Keratinocyte (primary cell): ENCODE measurements at regions not wholly inside any gene's neighbourhood (a gene's known extent, or its start where the extent isn't known, plus 50 kb on each side); places are given as distances from the start of the nearest gene placed in this dataset.

Experiments used
- DNase-seq: peaks from one replicate; pipeline ENCODE4 v3.0.0-alpha.2; 2011; ENCODE audit warnings: low read depth, missing footprints, low spot score
- FAIRE-seq: peaks from 2 replicates; lab custom pipeline; 2011; peaks lifted over from hg19 to GRCh38; lab: Jason Lieb, UNC
- H2AFZ ChIP-seq: 2 replicates; pipeline ENCODE4 v1.6.0; 2012; ENCODE audit warnings: low read length, control low read depth, inconsistent platforms; ENCODE audit not compliant: control insufficient read depth
- H3K27ac ChIP-seq: 2 replicates; pipeline ENCODE4 v1.5.1; 2011; ENCODE audit warnings: low read length; ENCODE audit not compliant: control insufficient read depth, insufficient read depth
- H3K27me3 ChIP-seq: 3 replicates; pipeline ENCODE4 v1.6.0; 2011; ENCODE audit warnings: low read length; ENCODE audit not compliant: control insufficient read depth, insufficient read depth; ENCODE audit errors: extremely low read depth
- H3K36me3 ChIP-seq, 2 experiments: 2 replicates in 1 of 2; 3 replicates in 1 of 2; pipeline ENCODE4 v1.5.1; 2011; ENCODE audit warnings: low read length in 2 of 2, mild to moderate bottlenecking in 1 of 2; ENCODE audit not compliant: control insufficient read depth in 2 of 2, insufficient read depth in 2 of 2; ENCODE audit errors: extremely low read depth in 1 of 2
- H3K4me1 ChIP-seq: 3 replicates; pipeline ENCODE4 v1.5.1; 2011; ENCODE audit warnings: low read length; ENCODE audit not compliant: control insufficient read depth, insufficient read depth; ENCODE audit errors: extremely low read depth
- H3K4me2 ChIP-seq: 3 replicates; pipeline ENCODE4 v1.6.0; 2011; ENCODE audit warnings: low read depth, low read length; ENCODE audit not compliant: control insufficient read depth, insufficient read depth; ENCODE audit errors: extremely low read depth
- H3K4me3 ChIP-seq, 3 experiments: fragments of 200-600 bp in 1 of 3; sonication (generic) in 1 of 3; 2 replicates in 2 of 3; 3 replicates in 1 of 3; pipeline ENCODE4 v1.5.1; 2011 to 2016; ENCODE audit warnings: low read length in 3 of 3, mild to moderate bottlenecking in 3 of 3, control low read depth in 2 of 3, inconsistent platforms in 1 of 3, low read depth in 1 of 3, mixed read lengths in 1 of 3, mixed run types in 1 of 3, moderate library complexity in 1 of 3; ENCODE audit not compliant: control insufficient read depth in 2 of 3, insufficient read depth in 2 of 3; ENCODE audit errors: extremely low read depth in 1 of 3
- H3K79me2 ChIP-seq: 2 replicates; pipeline ENCODE4 v1.6.0; 2012; ENCODE audit warnings: low read length; ENCODE audit not compliant: control insufficient read depth, insufficient read depth
- H3K9ac ChIP-seq: 3 replicates; pipeline ENCODE4 v1.6.0; 2011; ENCODE audit warnings: low read length; ENCODE audit not compliant: control insufficient read depth, insufficient read depth; ENCODE audit errors: extremely low read depth
- H3K9me1 ChIP-seq: 3 replicates; pipeline ENCODE4 v1.6.0; 2011; ENCODE audit warnings: low read length; ENCODE audit not compliant: control insufficient read depth, insufficient read depth; ENCODE audit errors: extremely low read depth
- H3K9me3 ChIP-seq: 2 replicates; pipeline ENCODE4 v1.5.1; 2012; ENCODE audit warnings: low read depth, low read length; ENCODE audit not compliant: control insufficient read depth
- H4K20me1 ChIP-seq: 3 replicates; pipeline ENCODE4 v1.6.0; 2011; ENCODE audit warnings: low read length; ENCODE audit not compliant: control insufficient read depth, insufficient read depth; ENCODE audit errors: extremely low read depth
- EZH2 ChIP-seq: IDR thresholded peaks from one replicate; pipeline ENCODE4 v1.6.1; 2012; ENCODE audit warnings: inconsistent platforms, mild to moderate bottlenecking, low read length, moderate library complexity
- dilution Hi-C: fragments of 300-500 bp; cut with MboI; formaldehyde crosslinking; loops from one replicate; pipeline ENCODE4 v1.7.0; 2020; ENCODE audit warnings: low sequenced_read_pairs; ENCODE audit not compliant: extremely low pct_ligation_motif_present
- TF ChIP-seq, protein P1 (sequence below), 3 experiments: IDR thresholded peaks in 1 of 3; conservative IDR thresholded peaks in 1 of 3; optimal IDR thresholded peaks in 1 of 3; 2 replicates in 2 of 3; 3 replicates in 1 of 3; pipeline versions ENCODE3 to v1.5.1; 2011; ENCODE audit warnings: low read length in 3 of 3, mild to moderate bottlenecking in 3 of 3, moderate library complexity in 2 of 3, control low read depth in 1 of 3, inconsistent platforms in 1 of 3; ENCODE audit not compliant: insufficient read depth in 2 of 3; ENCODE audit errors: extremely low read depth in 1 of 3

DNA sequence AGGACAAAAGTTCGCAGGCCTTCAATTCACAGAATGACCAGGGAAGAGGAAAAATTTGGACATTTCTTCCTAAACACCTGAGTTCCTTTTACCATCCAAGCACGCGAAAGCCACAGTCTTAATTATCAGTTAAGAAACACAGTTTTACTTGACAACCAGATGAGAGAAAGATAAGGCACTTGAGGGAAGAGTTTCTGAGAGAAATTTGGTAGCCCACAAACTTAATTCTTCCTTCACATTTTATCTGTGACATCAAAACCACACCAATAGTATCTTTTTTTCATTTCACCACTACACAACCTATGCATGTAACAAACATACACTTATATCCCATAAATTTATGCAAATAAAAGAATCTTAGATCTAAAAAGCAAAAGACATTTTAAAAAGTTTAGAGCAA is 326.6 kb downstream of the MZT1 start:
- no peaks in the 10 kb centered on the region for H4K20me1 ChIP-seq
- TF ChIP-seq EZH2, result no peak
- no peaks in the 10 kb centered on the region for H3K9me3 ChIP-seq
- H3K4me3 ChIP-seq, result no peak overlapping the region
- no peaks in the 10 kb centered on the region for H3K4me1 ChIP-seq
- H3K36me3 ChIP-seq, result no peaks in the 10 kb centered on the region
- H3K9ac ChIP-seq, result no peak overlapping the region
- dilution Hi-C loops, result no loop called here
- H3K27me3 ChIP-seq, result no peaks in the 10 kb centered on the region
- H3K4me2 ChIP-seq, result no peak overlapping the region
- no peak overlapping the region for H3K27ac ChIP-seq
- H3K9me1 ChIP-seq, result no peaks in the 10 kb centered on the region
- FAIRE-seq, result no peak
- H2AFZ ChIP-seq, result no peak overlapping the region
- no peaks in the 10 kb centered on the region for H3K79me2 ChIP-seq
- no peak for DNase-seq

GRCh38 chr13:72399351-72399750 is 328.1 kb downstream of the MZT1 start:
- H3K9me3 ChIP-seq, result no peaks in the 10 kb centered on the region
- H3K9ac ChIP-seq, result no peak overlapping the region
- TF ChIP-seq EZH2, result no peak
- TF ChIP-seq, protein P1, sequence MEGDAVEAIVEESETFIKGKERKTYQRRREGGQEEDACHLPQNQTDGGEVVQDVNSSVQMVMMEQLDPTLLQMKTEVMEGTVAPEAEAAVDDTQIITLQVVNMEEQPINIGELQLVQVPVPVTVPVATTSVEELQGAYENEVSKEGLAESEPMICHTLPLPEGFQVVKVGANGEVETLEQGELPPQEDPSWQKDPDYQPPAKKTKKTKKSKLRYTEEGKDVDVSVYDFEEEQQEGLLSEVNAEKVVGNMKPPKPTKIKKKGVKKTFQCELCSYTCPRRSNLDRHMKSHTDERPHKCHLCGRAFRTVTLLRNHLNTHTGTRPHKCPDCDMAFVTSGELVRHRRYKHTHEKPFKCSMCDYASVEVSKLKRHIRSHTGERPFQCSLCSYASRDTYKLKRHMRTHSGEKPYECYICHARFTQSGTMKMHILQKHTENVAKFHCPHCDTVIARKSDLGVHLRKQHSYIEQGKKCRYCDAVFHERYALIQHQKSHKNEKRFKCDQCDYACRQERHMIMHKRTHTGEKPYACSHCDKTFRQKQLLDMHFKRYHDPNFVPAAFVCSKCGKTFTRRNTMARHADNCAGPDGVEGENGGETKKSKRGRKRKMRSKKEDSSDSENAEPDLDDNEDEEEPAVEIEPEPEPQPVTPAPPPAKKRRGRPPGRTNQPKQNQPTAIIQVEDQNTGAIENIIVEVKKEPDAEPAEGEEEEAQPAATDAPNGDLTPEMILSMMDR (optimal IDR thresholded peaks at IDR 0.05 in 1 of 3, IDR thresholded peaks at IDR 0.05 in 1 of 3, conservative IDR thresholded peaks at IDR 0.05 in 1 of 3; ENCODE audit: extremely low read depth in 1 of 3, insufficient read depth in 2 of 3, low read length in 3 of 3), result no peak
- H4K20me1 ChIP-seq, result no peaks in the 10 kb centered on the region
- no peaks in the 10 kb centered on the region for H3K4me1 ChIP-seq
- FAIRE-seq (no peak), DNase-seq (no peak)
- H3K4me2 ChIP-seq, result no peak overlapping the region
- no peaks in the 10 kb centered on the region for H3K27me3 ChIP-seq
- H2AFZ ChIP-seq, result no peak overlapping the region
- dilution Hi-C loops, result no loop called here
- no peak overlapping the region for H3K27ac ChIP-seq
- no peak overlapping the region for H3K4me3 ChIP-seq
- H3K79me2 ChIP-seq, result no peaks in the 10 kb centered on the region
- H3K9me1 ChIP-seq, result no peaks in the 10 kb centered on the region
- no peaks in the 10 kb centered on the region for H3K36me3 ChIP-seq

- H3K4me1 ChIP-seq, result no peaks in the 10 kb centered on the region
- H3K9me1 ChIP-seq, result no peaks in the 10 kb centered on the region
- no peaks in the 10 kb centered on the region for H4K20me1 ChIP-seq
- H3K36me3 ChIP-seq, result no peaks in the 10 kb centered on the region
- no peaks in the 10 kb centered on the region for H3K27me3 ChIP-seq
- FAIRE-seq (no peak), DNase-seq (no peak)
- TF ChIP-seq, protein P1 (optimal IDR thresholded peaks at IDR 0.05 in 1 of 3, IDR thresholded peaks at IDR 0.05 in 1 of 3, conservative IDR thresholded peaks at IDR 0.05 in 1 of 3; ENCODE audit: extremely low read depth in 1 of 3, insufficient read depth in 2 of 3, low read length in 3 of 3), result no peak
- TF ChIP-seq EZH2, result no peak
- dilution Hi-C loops, result no loop called here
- no peak overlapping the region for H3K4me2 ChIP-seq
- H3K9me3 ChIP-seq, result no peaks in the 10 kb centered on the region
- no peak overlapping the region for H2AFZ ChIP-seq
- no peak overlapping the region for H3K4me3 ChIP-seq
- no peaks in the 10 kb centered on the region for H3K79me2 ChIP-seq
- no peak overlapping the region for H3K9ac ChIP-seq
- H3K27ac ChIP-seq, result no peak overlapping the region
Observed at GRCh38 chr13:72397265-72397664, 330.2 kb downstream of the MZT1 start.
